ENCODE measurements at regions not wholly inside any gene's neighbourhood (a gene's known extent, or its start where the extent isn't known, plus 50 kb on each side); places are given as distances from the start of the nearest gene placed in this dataset.

DNA sequence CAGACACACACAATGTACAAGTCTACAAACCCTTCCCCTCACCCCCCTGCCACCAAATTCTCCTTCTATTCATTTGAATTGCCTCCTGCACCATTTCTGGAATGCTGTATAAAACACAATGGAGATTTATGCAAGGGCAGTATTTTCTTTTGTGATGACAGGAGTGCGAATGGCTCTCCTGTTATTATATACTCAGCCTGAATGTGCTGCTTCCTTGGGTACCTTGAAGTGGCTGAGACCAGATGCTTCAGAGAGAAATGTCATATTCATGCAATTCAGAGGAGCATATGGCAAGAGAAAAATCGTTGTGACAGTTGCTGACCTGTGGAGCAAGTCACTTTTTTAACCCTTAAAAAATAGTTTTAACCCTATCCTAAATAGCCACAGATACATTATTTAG is 468.0 kb upstream of the WWC1 start:
- Histone ChIP-seq H3K9ac (ENCODE audit: low read length) (no peak overlapping the region), H3K27me3 (replicated peaks in 1 of 4; ENCODE audit: control extremely low read depth in 1 of 4, control insufficient read depth in 3 of 4, insufficient read depth in 4 of 4, low read length in 3 of 4) (no peaks in the 10 kb centered on the region), H3K9me3 (ENCODE audit: control extremely low read depth in 1 of 3, control insufficient read depth in 2 of 3, insufficient read depth in 1 of 3, low read length in 2 of 3) (peaks cover 0 to 2% (median 0%) of the 10 kb centered on the region in 3 donors), H3K27ac (ENCODE audit: low read length in 2 of 2) (no peak overlapping the region), H3K79me2 (ENCODE audit: control insufficient read depth, insufficient read depth, low read length) (no peaks in the 10 kb centered on the region), H2AFZ (ENCODE audit: insufficient read depth, low read depth, low read length, poor library complexity, severe bottlenecking) (no peak overlapping the region), H4K20me1 (ENCODE audit: control insufficient read depth, insufficient read depth, low read length, poor library complexity, severe bottlenecking) (no peaks in the 10 kb centered on the region), H3K4me2 (replicated peaks; ENCODE audit: low read depth, low read length, poor library complexity, severe bottlenecking) (no peak overlapping the region), H3K4me3 (ENCODE audit: control extremely low read depth in 1 of 5, extremely low read depth in 1 of 5, insufficient read depth in 1 of 5, low read depth in 2 of 5, low read length in 4 of 5) (no peak overlapping the region), H3K4me1 (ENCODE audit: control insufficient read depth in 2 of 2, insufficient read depth in 2 of 2, low read length in 2 of 2) (no peaks in the 10 kb centered on the region), H3K36me3 (replicated peaks in 1 of 2; ENCODE audit: control extremely low read depth in 1 of 2, control insufficient read depth in 1 of 2, extremely low read depth in 1 of 2, insufficient read depth in 2 of 2, low read length in 1 of 2) (no peaks in the 10 kb centered on the region)
- TF ChIP-seq, protein P1, sequence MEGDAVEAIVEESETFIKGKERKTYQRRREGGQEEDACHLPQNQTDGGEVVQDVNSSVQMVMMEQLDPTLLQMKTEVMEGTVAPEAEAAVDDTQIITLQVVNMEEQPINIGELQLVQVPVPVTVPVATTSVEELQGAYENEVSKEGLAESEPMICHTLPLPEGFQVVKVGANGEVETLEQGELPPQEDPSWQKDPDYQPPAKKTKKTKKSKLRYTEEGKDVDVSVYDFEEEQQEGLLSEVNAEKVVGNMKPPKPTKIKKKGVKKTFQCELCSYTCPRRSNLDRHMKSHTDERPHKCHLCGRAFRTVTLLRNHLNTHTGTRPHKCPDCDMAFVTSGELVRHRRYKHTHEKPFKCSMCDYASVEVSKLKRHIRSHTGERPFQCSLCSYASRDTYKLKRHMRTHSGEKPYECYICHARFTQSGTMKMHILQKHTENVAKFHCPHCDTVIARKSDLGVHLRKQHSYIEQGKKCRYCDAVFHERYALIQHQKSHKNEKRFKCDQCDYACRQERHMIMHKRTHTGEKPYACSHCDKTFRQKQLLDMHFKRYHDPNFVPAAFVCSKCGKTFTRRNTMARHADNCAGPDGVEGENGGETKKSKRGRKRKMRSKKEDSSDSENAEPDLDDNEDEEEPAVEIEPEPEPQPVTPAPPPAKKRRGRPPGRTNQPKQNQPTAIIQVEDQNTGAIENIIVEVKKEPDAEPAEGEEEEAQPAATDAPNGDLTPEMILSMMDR (IDR thresholded peaks at IDR 0.05) = no peak
- TF ChIP-seq EZH2 (IDR thresholded peaks at IDR 0.05; ENCODE audit: borderline replicate concordance, insufficient read depth, low read depth, low read length, poor library complexity, severe bottlenecking) = no peak
- peaks cover 3% of the 10 kb centered on the region for H3K9me3 Mint-ChIP-seq (ENCODE audit: insufficient read depth)
- ATAC-seq (ENCODE audit: low read depth) = no peak
- intact Hi-C loops (cut with micrococcal nuclease) = no loop called here
- H3K4me1 Mint-ChIP-seq = no peaks in the 10 kb centered on the region
- ChIA-PET POLR2A (no interaction called here), CTCF (no interaction called here)
- H3K4me3 Mint-ChIP-seq = no peak overlapping the region
- WGBS (ENCODE audit: insufficient coverage) = 86% methylated on average over 1 of the region's 2 CpGs
- no peak for DNase-seq
- no peak overlapping the region for H3K27ac Mint-ChIP-seq
- no peaks in the 10 kb centered on the region for H3K27me3 Mint-ChIP-seq

DNA sequence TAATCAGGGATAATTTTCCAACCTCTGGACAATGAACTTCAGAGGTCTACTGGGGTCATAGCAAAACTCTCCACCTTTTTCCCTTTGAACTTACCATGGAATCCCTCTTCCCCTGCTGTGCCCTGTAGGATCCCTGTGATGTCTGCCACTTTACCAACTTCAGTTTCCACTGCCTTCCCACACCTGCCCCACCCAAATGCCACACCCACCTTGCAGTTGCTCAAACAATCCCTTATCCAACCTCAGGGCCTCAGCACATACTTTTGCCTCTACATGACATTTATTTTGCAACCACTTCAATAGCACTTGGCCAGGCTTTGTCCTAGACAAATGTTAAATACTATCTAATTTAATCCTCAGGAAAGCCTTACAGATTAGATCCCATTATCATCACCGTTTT is 463.7 kb upstream of the WWC1 start:
- ATAC-seq (ENCODE audit: low read depth) (no peak), DNase-seq (no peak)
- Histone ChIP-seq H3K9ac (ENCODE audit: low read length) (no peak overlapping the region), H3K27me3 (replicated peaks in 1 of 4; ENCODE audit: control extremely low read depth in 1 of 4, control insufficient read depth in 3 of 4, insufficient read depth in 4 of 4, low read length in 3 of 4) (no peaks in the 10 kb centered on the region), H3K79me2 (ENCODE audit: control insufficient read depth, insufficient read depth, low read length) (no peaks in the 10 kb centered on the region), H3K9me3 (ENCODE audit: control extremely low read depth in 1 of 3, control insufficient read depth in 2 of 3, insufficient read depth in 1 of 3, low read length in 2 of 3) (no peaks in the 10 kb centered on the region), H2AFZ (ENCODE audit: insufficient read depth, low read depth, low read length, poor library complexity, severe bottlenecking) (no peak overlapping the region), H3K4me1 (ENCODE audit: control insufficient read depth in 2 of 2, insufficient read depth in 2 of 2, low read length in 2 of 2) (no peaks in the 10 kb centered on the region), H3K36me3 (replicated peaks in 1 of 2; ENCODE audit: control extremely low read depth in 1 of 2, control insufficient read depth in 1 of 2, extremely low read depth in 1 of 2, insufficient read depth in 2 of 2, low read length in 1 of 2) (no peaks in the 10 kb centered on the region), H3K4me2 (replicated peaks; ENCODE audit: low read depth, low read length, poor library complexity, severe bottlenecking) (no peak overlapping the region), H4K20me1 (ENCODE audit: control insufficient read depth, insufficient read depth, low read length, poor library complexity, severe bottlenecking) (no peaks in the 10 kb centered on the region), H3K4me3 (ENCODE audit: control extremely low read depth in 1 of 5, extremely low read depth in 1 of 5, insufficient read depth in 1 of 5, low read depth in 2 of 5, low read length in 4 of 5) (no peak overlapping the region), H3K27ac (ENCODE audit: low read length in 2 of 2) (no peak overlapping the region)
- CTCF ChIA-PET = no interaction called here
- no peak overlapping the region for H3K27ac Mint-ChIP-seq
- H3K27me3 Mint-ChIP-seq = no peaks in the 10 kb centered on the region
- intact Hi-C loops (cut with micrococcal nuclease) = no loop called here
- H3K4me1 Mint-ChIP-seq = no peaks in the 10 kb centered on the region
- TF ChIP-seq, protein P1 (IDR thresholded peaks at IDR 0.05) = no peak
- TF ChIP-seq EZH2 (IDR thresholded peaks at IDR 0.05; ENCODE audit: borderline replicate concordance, insufficient read depth, low read depth, low read length, poor library complexity, severe bottlenecking) = no peak
- no CpG with 5 or more reads among the region's 1 CpG for WGBS (ENCODE audit: insufficient coverage)
- H3K4me3 Mint-ChIP-seq = no peak overlapping the region
- POLR2A ChIA-PET = no interaction called here
- no peaks in the 10 kb centered on the region for H3K9me3 Mint-ChIP-seq (ENCODE audit: insufficient read depth)
